ENCODE measurements at regions not wholly inside any gene's neighbourhood (a gene's known extent, or its start where the extent isn't known, plus 50 kb on each side); places are given as distances from the start of the nearest gene placed in this dataset.

DNA sequence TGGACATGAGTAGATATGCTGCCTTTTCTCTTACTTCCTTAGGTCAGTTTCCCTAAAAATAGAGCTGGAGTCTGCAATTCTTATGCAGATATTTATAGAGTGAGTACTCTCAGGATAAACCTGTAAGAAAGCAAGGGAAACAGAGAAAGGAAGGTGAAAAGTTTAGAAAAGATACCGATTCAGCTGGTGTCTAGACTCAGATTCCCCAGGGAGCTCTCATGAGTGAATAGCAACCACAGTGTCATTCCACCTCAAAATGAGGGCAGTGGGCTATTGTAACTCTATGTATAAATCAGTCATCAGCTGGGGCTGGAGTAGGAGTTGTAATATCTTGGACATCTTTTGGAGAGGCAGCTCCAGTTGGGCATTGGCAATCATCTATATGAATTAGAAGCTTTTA is 1485.1 kb upstream of the TMEFF2 start:
- TF ChIP-seq, protein P1, sequence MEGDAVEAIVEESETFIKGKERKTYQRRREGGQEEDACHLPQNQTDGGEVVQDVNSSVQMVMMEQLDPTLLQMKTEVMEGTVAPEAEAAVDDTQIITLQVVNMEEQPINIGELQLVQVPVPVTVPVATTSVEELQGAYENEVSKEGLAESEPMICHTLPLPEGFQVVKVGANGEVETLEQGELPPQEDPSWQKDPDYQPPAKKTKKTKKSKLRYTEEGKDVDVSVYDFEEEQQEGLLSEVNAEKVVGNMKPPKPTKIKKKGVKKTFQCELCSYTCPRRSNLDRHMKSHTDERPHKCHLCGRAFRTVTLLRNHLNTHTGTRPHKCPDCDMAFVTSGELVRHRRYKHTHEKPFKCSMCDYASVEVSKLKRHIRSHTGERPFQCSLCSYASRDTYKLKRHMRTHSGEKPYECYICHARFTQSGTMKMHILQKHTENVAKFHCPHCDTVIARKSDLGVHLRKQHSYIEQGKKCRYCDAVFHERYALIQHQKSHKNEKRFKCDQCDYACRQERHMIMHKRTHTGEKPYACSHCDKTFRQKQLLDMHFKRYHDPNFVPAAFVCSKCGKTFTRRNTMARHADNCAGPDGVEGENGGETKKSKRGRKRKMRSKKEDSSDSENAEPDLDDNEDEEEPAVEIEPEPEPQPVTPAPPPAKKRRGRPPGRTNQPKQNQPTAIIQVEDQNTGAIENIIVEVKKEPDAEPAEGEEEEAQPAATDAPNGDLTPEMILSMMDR (IDR thresholded peaks at IDR 0.05; ENCODE audit: poor library complexity): no peak
- TF ChIP-seq EZH2 (IDR thresholded peaks at IDR 0.05; ENCODE audit: borderline replicate concordance): no peak
- TF ChIP-seq EZH2phosphoT487 (IDR thresholded peaks at IDR 0.05; ENCODE audit: low read depth, severe bottlenecking, unreplicated experiment): no peak

Data from hepatocyte (in vitro differentiated cells).